OCI-LY7 (cell line): ENCODE measurements at regions not wholly inside any gene's neighbourhood (a gene's known extent, or its start where the extent isn't known, plus 50 kb on each side); places are given as distances from the start of the nearest gene placed in this dataset.

ENCODE experiments used
- EZH2phosphoT487 ChIP-seq: fragments of 200-600 bp; sonication (generic); IDR thresholded peaks from 2 replicates; pipeline ENCODE4 v1.6.1; 2018; ENCODE audit warnings: low read depth, borderline replicate concordance, mild to moderate bottlenecking, mixed run types, antibody characterized with exemption, low read length, moderate library complexity, mixed read lengths
- TF ChIP-seq, protein P1 (sequence below): fragments of 200-600 bp; sonication (generic); conservative IDR thresholded peaks from 2 replicates; pipeline ENCODE4 v1.5.1; 2014; ENCODE audit warnings: mild to moderate bottlenecking, antibody characterized with exemption, low read length, moderate library complexity, mixed read lengths

DNA sequence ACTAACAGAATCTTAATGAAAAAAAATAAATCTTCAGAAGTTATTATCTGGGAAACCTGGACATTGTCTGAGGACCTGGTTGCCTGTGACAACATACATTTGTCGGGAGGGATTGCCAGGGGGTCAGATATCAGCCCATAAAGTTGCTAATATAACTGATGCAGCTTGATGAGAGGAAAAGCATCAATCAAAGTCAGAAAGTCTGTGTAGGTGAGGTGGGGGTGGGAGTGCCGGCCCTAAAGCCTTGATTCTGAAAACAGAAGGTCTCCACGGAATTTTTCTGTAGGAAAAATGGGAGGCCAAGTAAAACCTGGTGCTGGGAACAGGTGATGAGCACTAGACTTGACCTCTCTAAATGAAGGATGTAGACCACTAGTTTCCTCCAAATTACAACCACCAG, 281.8 kb downstream of the FGFR2 start:
- TF ChIP-seq EZH2phosphoT487: no peak
- TF ChIP-seq, protein P1, sequence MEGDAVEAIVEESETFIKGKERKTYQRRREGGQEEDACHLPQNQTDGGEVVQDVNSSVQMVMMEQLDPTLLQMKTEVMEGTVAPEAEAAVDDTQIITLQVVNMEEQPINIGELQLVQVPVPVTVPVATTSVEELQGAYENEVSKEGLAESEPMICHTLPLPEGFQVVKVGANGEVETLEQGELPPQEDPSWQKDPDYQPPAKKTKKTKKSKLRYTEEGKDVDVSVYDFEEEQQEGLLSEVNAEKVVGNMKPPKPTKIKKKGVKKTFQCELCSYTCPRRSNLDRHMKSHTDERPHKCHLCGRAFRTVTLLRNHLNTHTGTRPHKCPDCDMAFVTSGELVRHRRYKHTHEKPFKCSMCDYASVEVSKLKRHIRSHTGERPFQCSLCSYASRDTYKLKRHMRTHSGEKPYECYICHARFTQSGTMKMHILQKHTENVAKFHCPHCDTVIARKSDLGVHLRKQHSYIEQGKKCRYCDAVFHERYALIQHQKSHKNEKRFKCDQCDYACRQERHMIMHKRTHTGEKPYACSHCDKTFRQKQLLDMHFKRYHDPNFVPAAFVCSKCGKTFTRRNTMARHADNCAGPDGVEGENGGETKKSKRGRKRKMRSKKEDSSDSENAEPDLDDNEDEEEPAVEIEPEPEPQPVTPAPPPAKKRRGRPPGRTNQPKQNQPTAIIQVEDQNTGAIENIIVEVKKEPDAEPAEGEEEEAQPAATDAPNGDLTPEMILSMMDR: no peak
